Endothelial cell (in vitro differentiated cells): ENCODE measurements at regions not wholly inside any gene's neighbourhood (a gene's known extent, or its start where the extent isn't known, plus 50 kb on each side); places are given as distances from the start of the nearest gene placed in this dataset.

Experiments used
- DNase-seq: peaks from one replicate; pipeline ENCODE4 v3.0.0; 2021; ENCODE audit warnings: low spot score
- H3K27ac Mint-ChIP-seq: one replicate; pipeline ENCODE4 v1.8.0; 2021; ENCODE audit warnings: mixed read lengths, inconsistent platforms; ENCODE audit not compliant: unreplicated experiment
- H3K27me3 Mint-ChIP-seq: one replicate; pipeline ENCODE4 v1.8.0; 2021; ENCODE audit warnings: mild to moderate bottlenecking, moderate library complexity, mixed read lengths, inconsistent platforms; ENCODE audit not compliant: unreplicated experiment
- H3K36me3 Mint-ChIP-seq: one replicate; pipeline ENCODE4 v1.8.0; 2021; ENCODE audit warnings: mild to moderate bottlenecking, low read depth, mixed read lengths, inconsistent platforms; ENCODE audit not compliant: unreplicated experiment
- H3K4me1 Mint-ChIP-seq: one replicate; pipeline ENCODE4 v1.8.0; 2021; ENCODE audit warnings: mild to moderate bottlenecking, mixed read lengths, inconsistent platforms; ENCODE audit not compliant: unreplicated experiment
- H3K4me3 Mint-ChIP-seq: one replicate; pipeline ENCODE4 v1.8.0; 2021; ENCODE audit warnings: mild to moderate bottlenecking, mixed read lengths, inconsistent platforms; ENCODE audit not compliant: unreplicated experiment
- H3K9me3 Mint-ChIP-seq: one replicate; pipeline ENCODE4 v1.8.0; 2021; ENCODE audit warnings: mixed read lengths, inconsistent platforms; ENCODE audit not compliant: unreplicated experiment
- CTCF ChIP-seq: fragments of 200-600 bp; sonication (generic); IDR thresholded peaks from one replicate; pipeline ENCODE4 v1.5.0; 2021; ENCODE audit warnings: antibody characterized with exemption; ENCODE audit not compliant: unreplicated experiment

GRCh38 chr6:82057846-82058554 lies 189.5 kb downstream of the IBTK start:
- Mint-ChIP-seq H3K27me3 (no peaks in the 10 kb centered on the region), H3K27ac (no peak overlapping the region), H3K36me3 (no peaks in the 10 kb centered on the region), H3K4me3 (no peak overlapping the region), H3K4me1 (no peaks in the 10 kb centered on the region), H3K9me3 (no peaks in the 10 kb centered on the region)
- TF ChIP-seq CTCF = no peak
- DNase-seq = no peak

GRCh38 chr6:82056567-82056966 lies 191.0 kb downstream of the IBTK start:
- no peaks in the 10 kb centered on the region for H3K36me3 Mint-ChIP-seq
- DNase-seq = no peak
- no peaks in the 10 kb centered on the region for H3K4me1 Mint-ChIP-seq
- no peaks in the 10 kb centered on the region for H3K9me3 Mint-ChIP-seq
- no peaks in the 10 kb centered on the region for H3K27me3 Mint-ChIP-seq
- H3K27ac Mint-ChIP-seq = no peak overlapping the region
- H3K4me3 Mint-ChIP-seq = no peak overlapping the region
- TF ChIP-seq CTCF = no peak

GRCh38 chr6:82045965-82046756 lies 201.4 kb downstream of the IBTK start:
- no peak overlapping the region for H3K27ac Mint-ChIP-seq
- no peaks in the 10 kb centered on the region for H3K4me1 Mint-ChIP-seq
- no peak overlapping the region for H3K4me3 Mint-ChIP-seq
- H3K36me3 Mint-ChIP-seq = no peaks in the 10 kb centered on the region
- no peak for DNase-seq
- TF ChIP-seq CTCF = no peak
- H3K27me3 Mint-ChIP-seq = peaks cover 1% of the 10 kb centered on the region
- no peaks in the 10 kb centered on the region for H3K9me3 Mint-ChIP-seq

GRCh38 chr6:82040405-82041221 lies 206.9 kb downstream of the IBTK start:
- peaks cover 4% of the 10 kb centered on the region for H3K4me1 Mint-ChIP-seq
- TF ChIP-seq CTCF = peak; percentile 57
- no peak overlapping the region for H3K27ac Mint-ChIP-seq
- H3K4me3 Mint-ChIP-seq = no peak overlapping the region
- peak; percentile 57 for DNase-seq
- H3K9me3 Mint-ChIP-seq = no peaks in the 10 kb centered on the region
- H3K27me3 Mint-ChIP-seq = peaks cover 2% of the 10 kb centered on the region
- no peaks in the 10 kb centered on the region for H3K36me3 Mint-ChIP-seq
